HG03097 (cell line): ENCODE measurements at regions not wholly inside any gene's neighbourhood (a gene's known extent, or its start where the extent isn't known, plus 50 kb on each side); places are given as distances from the start of the nearest gene placed in this dataset.

Experiments used
- ATAC-seq: cut with Tn5 transposase; IDR thresholded peaks from one replicate; pipeline ENCODE4 v1.9.1; 2021; ENCODE audit not compliant: unreplicated experiment, low FRiP score

DNA sequence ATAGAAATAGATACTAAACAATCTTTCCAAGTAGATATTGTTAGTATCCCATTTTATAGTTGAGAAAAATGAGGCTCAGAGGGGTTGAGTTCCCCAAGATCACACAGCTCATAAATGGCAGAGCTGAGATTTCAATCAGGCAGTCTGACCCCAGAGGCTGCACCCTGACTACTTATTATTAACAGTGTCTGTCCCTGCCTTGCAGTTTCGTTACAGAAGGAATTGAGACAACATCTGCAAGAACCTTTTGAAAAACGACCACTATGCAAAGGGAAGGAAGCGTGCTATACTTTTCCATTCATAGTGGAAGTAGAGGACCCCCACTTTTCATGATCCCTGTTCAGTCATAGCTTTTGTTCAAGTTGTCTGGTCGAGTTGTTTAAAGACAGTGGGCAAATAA, 53.2 kb upstream of the SEC11C start:
- no peak for ATAC-seq

DNA sequence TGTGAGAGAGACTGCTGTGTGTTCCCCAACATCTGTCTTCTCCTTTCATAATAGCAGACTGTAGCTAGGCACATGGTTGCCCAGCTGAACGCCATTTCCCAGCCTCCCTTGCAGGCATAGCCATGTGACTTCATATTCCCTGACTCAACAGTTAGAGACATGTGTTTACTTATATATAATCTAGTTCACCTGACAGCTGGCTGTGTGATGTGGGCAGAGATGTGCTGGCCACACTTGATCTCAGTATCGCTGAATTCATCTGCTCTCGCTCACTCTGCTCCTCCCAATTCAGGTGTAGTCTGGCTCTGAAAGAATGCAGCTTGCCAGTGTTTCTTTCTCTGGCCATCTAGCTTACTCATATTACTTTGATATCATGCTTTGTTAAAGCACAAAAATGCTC, 52.3 kb upstream of the SEC11C start:
- ATAC-seq: no peak
